ENCODE measurements at regions not wholly inside any gene's neighbourhood (a gene's known extent, or its start where the extent isn't known, plus 50 kb on each side); places are given as distances from the start of the nearest gene placed in this dataset.
"Not testable (repeated sequence)": the region's sequence is repeated elsewhere in the genome, so short reads cannot be mapped to it uniquely, and the experiment has no call there.

DNA sequence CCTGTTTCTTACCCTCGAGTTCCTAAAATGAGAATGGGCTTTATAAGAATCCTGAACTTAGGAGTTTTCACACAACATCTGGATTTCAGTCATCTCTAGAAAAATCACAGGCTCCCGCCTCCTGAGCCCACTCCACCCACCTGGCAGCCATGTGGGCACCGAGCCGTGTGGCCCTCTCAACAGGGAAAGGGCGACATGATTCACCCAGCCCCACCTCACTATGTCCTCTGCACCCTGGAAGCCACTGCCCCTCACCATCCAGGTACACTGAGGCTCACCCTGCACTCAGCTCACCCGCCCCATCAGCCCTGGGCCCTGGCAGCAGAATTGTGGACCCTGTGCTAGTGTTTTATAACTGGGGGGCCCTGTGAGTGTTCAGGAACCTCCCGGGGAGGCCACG, 101.5 kb downstream of the SHANK2 start:
- no peak for DNase-seq

DNA sequence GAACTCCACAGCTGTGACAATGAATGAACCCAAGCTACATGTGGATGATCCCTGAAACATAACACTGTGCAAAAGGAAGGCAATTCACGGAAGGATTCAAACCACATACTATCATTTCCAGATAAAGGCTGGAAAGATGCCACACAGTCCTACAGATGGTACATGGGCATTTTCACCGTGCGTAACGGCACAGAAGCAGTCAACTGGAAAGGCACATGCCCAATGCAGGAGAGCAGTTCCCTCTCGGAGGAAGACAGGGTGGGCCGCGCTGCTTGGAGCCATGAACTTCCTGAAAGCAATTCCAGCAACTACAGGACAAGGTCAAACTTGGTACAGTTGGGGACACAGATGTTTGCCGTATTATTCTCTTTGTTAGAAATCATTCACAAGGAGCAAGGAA, 103.7 kb downstream of the SHANK2 start:
- no peak for DNase-seq

DNA sequence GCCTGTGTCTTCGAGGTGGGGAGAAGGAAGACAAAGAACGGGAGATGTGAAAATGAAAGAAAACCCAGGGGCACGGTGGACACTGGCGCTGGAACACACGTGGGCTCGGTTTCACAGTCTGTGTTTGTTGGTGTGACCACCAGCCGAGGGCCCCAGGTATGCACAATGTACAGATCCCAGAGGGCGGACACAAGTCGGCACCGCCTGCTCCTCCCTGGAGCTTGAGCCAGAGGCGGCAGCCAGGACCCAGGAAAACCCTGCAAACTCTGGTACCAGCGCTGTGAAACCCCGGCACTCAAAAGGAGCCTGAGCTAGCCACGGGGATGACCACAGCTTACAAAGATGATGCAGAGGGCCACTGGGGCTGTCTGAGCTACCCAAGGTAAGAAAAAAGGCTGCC, 105.0 kb downstream of the SHANK2 start:
- DNase-seq, result no peak

DNA sequence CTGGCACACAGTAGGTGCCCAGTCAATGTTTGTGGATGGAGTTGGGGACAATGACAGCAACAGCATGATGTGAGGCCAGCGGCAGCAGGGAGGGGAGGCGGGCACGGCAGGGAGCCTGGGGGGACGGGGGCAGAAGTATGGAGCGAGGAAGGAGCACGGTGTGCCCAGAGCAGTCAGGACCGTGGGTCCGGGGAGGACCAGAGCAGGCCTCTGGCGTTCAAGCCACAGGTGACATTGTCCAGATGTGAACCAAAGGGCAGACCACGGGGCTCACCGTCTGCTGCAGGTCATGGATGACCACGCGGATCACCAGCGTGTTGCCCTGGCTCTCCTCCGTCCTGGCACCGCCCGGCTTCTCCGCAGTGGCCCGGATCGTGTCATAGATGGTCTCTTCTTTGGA, 105.5 kb downstream of the SHANK2 start:
- no peak for DNase-seq

DNA sequence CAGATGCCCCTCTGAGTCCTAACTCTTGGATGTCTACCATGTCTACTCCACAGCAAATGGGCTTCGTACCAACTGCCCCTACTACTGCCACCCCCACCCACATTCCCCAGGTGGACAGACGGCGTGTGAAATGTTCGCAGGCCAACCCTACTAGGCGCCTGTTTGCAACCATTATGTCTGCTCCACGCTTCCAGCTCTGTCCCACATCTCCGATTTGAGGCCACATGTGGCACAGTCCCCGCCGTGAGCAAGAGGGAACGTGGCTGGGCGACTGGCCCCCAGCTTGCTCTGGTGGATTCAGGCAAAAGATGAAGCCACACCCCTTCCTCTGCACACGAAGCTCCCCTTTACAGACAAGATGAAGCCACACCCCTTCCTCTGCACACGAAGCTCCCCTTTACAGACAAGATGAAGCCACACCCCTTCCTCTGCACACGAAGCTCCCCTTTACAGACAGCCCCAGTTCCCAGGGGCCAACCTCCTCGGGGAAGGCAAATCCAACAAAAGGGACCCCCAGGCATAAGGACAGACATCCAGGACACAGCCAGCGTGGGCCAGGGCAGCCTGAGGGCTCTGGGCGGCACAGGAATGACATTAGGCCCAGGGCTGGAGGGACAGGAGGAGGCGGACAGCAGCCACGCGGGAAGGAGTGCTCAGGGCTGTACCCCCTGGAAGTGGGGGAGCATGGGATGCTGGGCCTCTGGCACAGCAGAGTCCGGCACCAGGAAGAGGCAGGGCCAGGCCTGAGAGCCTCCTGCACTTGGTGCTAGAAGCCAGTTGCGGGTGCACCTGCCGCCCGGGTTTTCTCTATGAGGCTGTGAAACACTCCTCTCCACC, 106.2 kb downstream of the SHANK2 start:
- no peak for DNase-seq

DNA sequence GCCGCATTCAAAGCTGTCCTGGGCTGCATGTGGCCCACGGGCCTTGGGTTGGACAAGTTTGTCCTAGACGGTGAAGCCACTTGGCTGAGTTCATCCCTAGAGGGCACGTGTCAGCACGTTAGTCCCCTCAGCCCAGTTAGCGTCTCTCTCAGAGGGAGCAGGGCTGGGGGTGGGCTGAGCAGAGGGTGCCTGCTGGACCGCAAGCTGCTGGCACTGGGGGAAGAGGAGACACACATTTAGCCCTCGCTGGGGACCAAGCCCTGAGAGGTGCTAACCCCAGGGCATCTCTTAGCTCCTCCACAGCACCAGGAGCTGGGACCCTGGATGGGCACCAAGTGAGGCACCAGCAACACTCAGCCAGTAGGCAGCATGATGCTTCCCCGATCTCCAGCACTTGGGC, 107.0 kb downstream of the SHANK2 start:
- no peak for DNase-seq

DNA sequence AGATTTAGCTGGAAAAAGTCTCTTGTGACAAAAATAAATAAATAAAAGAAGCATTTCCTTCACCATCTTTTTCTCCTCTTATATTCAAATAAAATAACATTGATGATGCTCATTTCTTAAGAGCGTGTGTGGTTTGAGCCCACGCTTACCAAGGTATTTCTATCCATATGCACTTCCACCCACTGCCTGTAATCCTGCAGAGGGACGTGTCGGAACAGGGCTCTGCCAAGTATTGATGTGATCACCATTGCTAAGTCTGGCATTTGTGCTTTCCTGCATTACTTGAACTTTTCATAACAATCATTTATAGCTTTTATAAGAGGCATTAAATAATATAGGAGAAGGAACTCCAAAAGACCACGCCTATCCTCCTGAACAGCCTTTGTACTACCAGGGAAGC, 107.6 kb downstream of the SHANK2 start:
- DNase-seq, result no peak

DNA sequence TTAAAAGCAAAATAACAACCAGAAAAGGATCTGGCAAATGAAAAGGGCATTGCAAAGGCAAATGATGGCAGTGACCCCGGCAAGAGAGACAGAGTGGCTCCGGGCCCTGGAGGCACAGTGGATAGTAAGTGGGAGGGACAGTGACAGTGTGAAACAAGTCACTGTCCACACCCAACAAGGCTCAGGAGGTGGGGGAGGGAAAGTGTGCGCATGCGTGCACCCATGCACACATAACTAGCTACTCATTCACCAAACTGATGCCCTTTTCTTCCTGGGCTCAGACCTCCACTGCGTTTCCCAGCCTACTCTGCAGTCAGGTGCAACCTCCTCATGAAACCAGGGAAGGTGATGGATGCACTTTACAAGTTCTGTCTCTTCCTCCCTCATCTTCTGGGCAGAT, 108.4 kb downstream of the SHANK2 start:
- no peak for DNase-seq

DNA sequence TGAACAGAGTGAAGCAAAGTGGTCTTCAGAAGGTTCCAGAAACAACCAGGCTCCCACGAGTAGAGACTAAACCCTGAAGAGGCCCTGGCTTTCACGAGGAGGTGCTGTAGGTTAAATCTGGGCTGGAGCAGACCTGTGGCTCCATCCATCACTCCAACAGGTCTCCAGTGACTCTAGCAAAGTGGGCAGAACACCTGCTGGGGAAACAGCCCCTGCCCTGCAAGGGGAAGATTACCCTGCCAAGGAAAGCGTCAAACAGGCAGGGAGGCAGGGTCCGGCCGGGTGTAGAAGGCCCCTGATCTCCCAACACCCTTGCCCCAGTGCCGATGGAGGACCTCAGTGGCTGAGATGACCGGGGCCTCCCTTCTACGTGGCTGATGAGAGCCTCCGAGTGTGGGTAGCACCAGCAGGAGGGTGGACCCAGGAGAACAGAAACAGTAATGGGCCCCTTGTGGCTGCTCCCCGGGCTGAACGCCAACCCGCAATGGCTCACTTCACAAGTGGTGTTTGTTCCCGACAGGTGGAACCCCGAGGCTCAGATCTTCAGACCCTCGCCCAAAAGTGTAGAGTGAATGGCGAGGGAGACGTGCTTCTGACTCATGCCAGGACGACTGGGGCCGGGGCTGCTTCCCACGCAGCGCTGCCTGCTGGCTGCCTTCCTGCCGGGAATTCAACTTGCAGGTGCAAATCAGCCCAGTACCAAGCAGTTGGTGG, 112.0 kb downstream of the SHANK2 start:
- no peak for DNase-seq

DNA sequence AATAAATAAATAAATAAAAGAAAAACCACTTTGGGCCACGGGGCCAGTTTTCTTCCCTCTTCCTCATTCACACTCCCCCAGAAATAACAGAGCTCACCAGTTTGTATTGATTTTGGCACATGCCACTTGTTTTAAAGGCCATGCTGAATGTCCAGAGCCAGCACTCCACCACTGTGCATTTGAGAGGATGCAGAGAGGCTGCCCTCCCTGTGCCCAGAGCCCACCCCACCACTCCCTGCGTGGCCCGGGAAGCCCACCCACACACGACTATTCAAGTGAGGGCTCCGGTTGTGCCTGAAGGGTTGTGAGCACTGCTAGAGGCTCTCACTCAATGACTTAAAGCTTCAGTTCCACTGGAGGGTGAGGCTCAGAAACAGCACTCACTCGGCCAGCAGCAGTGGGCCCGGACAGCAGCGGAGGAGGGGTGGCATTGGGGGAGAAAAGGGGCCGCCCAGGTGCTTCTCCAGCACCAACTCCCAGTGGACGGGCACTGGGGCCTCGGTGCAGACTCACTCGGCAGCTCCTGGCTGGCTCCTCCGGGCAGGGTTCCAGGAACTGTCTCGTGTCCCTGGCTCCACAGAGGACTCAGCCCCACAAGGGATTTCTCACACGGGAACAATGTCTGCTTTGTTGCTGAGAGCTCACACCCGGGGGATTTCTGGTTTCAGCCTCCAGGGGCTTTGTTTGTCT, 112.7 kb downstream of the SHANK2 start:
- DNase-seq, result no peak

DNA sequence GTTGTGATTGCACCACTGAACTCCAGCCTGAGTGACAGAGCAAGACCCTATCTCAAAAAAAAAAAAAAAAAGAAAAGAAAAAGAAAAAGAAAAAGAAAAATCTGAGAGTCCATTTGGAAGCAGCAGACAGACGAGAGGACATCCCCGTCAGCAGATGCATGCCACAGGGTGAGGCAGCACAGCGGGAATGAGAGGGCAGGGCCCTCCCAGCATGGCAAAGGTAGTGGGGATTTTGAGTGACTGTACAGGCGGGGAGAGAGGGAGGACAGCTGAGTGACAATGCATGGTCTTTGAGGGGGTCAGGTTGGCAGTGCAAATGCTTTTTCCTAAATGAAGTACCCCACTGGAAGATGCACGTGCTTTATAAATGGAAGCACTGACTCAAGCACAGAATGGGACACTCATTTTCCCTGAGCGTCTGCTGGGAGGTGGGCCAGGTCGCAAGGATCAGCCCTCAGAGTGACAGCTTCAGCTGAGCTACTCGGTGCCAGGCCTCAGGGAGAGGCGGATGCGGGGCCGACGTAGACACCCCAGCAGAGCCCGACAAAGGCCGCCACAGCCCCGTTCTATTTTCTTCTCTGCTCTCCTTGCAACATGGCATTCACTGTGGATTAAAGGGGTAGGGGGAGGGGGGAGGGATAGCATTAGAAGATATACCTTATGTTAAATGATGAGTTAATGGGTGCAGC, 113.5 kb downstream of the SHANK2 start:
- no peak for DNase-seq

DNA sequence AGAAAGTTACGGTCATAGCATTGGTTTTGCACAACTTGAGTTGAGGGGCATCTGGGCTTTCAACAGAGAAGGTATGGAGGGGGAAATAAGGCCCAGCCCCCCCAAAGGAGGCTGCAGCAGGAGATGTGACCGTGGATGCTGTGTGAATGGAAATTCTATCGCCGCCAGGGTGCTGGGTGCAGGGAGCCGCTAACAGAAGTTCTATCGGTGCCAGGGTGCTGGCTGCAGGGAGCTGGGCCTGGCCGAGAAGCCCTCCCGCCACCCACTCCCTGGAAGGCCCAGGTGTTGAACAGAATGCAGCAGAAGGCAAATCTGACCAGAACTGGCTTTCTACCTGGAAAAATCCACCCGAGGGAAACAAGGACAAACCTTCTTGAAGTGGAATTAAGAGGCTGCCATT, 115.0 kb downstream of the SHANK2 start:
- DNase-seq, result no peak

DNA sequence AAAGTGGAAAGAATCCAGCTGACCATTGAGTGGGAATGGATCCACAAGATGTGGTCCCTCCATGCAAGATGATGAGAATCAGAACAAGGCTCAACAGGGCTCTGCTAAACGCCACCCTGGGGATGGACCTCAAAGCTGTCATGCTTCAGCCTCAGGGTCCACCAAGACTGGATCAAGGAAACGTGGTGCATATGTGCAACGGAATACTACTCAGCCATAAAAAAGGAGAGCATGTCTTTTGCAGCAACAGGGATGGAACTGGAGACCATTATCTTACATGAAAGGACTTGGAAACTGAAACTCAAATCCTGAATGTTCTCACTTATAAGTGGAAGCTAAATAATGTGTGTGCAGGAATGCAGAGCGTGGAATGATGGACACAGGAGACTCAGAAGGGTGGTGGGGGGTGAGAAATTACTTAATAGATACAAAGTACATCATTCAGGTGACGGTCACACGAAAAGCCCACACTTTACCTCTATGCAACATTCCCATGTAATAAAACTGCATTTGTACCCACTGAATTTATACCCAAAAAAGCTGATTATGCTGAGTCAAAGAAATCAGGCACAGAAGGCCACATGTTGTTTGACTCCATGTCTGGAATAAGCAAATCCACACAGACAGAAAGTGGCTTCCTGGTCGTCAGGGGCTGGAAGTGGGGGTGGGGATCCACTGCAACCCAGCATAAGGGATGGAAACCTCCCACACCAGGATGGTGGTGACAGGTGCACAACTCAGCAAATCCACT, 116.1 kb downstream of the SHANK2 start:
- no peak for DNase-seq

DNA sequence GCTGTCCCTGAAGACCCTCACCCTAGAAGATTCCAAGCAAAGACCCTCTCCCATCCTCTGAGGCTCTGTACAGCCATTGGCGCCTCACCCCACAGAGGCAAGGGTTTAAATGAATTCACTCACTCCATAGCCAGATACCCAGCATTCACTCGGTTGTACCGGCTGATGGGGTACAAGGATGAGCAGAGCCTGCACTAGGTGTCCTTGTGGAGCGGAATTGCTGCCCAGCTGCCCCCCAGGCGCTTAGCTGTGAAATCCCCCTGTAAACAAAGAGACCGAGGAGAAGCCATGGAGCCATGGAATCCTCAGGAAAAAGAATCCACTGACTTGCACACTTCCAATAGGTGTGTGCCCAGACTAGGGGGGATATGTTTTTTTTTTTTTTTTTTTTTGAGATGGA, 117.3 kb downstream of the SHANK2 start:
- no peak for DNase-seq

DNA sequence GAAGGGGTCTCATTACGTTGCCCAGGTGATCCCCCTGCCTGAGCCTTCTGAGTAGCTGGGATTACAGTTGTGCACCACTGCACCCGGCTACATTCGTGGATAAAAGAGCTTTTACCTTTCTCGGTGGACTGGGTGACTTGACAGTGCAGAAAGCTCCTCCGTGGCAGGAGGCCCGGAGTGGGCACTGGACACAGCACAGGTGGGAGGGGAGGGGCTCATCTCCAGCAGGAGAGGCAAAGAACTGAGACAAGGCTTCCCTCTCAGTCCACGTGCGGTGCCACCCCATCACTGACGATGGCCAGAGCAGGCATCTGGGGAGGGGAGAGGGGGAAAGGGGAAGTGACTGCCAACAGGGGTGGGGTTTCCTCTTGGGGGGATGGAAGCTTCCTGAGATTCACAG, 118.4 kb downstream of the SHANK2 start:
- DNase-seq, result no peak

DNA sequence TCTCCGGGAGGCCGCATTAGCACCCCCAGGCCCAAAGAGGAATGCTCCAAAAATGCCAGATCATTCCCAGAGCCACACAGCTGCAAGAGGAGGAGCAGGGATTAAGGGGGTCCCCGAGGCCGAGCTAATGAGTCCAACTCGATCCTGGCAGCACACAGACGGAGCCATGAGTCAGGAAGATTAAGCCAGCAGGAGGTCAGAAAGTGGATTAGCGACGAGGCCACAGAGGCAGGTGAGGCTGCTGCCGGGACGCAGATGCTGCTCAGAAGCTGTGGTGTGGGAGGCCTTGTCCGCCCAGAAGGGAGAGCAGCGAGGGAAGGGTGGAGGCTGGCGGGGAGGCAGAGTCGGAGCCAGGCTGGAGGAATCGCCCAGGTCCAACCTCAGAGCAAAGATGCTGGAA, 120.5 kb downstream of the SHANK2 start:
- DNase-seq, result no peak

DNA sequence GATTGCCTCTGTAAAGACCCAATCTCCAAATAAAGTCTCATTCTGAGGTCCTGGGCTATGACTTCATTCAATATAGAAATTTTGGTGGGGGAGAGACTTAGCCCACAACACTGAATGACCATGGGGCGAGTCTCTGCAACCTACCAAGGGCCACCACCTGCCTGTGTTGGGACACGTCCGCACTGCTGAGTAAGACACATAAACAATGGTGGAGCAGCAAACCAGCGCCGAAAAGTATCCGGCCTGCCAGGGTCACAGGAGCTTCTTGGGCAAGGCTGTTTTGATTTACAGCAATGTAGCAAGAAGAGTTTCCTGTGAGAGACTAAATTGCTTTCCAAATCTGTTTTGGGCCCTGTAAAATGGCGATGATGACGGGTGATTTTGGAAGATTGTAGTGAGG, 122.3 kb downstream of the SHANK2 start:
- no peak for DNase-seq

DNA sequence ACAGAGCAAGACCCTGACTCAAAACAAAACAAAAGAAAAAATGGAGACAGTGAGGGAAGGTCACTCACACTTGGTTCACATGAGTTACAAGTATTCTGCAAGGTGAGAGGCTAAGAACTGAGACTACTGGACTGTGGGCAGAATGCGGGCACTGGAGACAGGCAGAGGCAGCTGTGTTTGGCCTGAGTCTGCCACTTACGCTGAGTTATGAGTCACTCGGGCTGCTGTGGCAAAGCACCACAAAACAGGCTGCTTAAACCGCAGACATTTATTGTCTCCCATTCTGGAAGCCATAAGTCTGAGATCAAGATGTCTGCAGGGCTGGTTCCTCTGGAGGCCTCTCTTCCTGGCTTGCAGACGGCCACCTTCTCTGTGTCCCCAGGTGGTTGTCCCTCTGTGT, 122.8 kb downstream of the SHANK2 start:
- DNase-seq, result no peak

DNA sequence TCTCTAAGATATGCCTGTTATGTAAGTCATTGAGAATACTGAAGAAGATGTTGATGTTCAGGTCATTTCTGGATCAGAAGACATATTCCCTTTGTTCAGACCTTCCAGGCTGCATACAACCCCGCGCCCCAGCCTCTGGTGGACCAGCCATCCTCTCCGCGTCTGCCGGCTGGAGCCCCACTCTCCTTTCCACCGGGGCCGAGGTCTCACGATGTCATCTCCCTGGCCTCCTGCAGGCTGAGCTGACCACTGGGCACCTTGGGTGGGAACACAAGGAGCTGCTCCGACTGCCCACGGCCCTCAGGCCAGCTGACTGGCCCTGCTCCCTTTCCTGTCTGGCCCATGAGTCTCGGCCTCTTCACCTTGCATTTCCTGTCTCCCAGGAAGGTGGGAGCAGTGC, 124.6 kb downstream of the SHANK2 start:
- no peak for DNase-seq

DNA sequence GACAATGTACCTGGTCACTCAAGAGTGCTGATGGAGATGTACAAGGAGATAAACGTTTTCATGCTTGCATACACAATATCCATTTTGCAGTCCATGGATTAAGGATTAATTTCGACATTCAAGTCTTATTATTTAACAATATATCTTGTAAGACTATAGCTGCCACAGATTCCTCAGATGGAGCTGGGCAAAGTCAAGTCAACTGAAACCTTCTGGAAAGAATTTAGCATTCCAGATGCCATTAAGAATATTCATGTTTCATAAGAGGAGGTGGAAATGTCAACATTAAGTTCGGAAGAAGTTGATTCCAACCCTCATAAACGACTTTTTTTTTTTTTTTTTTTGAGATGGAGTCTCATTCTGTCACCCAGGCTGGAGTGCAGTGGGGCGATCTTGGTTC, 126.0 kb downstream of the SHANK2 start:
- DNase-seq, result not testable (repeated sequence)

DNA sequence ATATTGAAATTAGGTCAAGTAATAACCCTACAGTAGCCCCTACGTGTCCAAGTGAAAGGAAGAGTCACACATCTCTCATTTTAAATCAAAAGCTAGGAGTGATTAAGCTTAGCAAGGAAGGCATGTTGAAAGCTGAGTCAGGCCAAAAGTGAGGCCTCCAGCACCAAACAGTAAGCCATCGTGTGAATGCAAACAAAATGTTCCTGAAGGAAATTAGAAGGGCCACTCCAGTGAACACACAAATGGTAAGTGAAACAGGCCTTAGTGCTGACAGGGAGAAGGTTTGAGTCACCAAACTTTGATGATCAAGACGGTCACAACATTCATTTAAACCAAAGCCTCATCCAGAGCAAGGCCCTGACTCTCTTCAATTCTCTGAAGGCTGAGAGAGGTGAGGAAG, 127.2 kb downstream of the SHANK2 start:
- DNase-seq, result no peak

DNA sequence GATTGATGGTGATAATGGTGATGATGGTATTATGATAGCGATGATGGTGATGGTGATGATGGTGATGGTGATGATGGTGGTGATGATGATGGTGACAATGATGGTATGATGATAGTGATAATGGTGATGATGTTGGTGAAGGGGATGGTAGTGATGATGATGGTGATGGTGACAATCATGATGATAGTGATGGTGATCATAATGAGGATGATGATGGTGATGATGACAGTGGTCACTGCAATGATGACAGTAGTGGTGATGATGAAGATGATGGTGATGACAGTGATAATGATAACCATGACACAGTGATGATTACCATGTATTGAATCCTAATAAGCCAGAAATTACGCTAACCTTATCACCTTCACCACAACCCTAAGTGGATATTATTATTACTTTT, 128.2 kb downstream of the SHANK2 start:
- no peak for DNase-seq

DNA sequence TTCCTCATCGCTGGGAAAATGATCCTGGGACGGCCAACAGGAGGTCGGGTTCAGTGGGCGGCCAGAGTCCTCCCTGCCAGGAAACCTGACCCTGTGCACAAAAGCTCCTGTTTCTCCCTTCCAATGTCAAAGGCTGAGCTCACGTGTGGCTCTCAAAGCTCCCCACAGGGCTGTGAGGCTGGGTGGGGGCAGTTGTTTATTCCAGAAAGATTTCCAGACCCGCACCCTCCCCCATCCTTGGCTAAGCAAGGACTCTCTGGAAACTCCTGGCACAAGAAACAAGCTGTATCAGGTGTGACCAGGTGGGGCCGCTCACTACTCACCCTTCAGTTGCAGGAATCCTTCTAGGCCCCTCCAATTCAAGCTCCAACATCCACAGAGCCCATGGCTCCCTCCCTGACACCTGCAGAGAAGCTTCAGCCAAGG, 131.9 kb downstream of the SHANK2 start:
- no peak for DNase-seq
